HG03095 (cell line): ENCODE measurements at regions not wholly inside any gene's neighbourhood (a gene's known extent, or its start where the extent isn't known, plus 50 kb on each side); places are given as distances from the start of the nearest gene placed in this dataset.

Experiments used
- ATAC-seq: cut with Tn5 transposase; IDR thresholded peaks from one replicate; pipeline ENCODE4 v1.9.1; 2021; ENCODE audit warnings: moderate library complexity; ENCODE audit not compliant: unreplicated experiment

- no peak for ATAC-seq
These were observed 256.0 kb downstream of the DCDC2C start for GRCh38 chr2:3959372-3959771.

- no peak for ATAC-seq
These were observed 256.7 kb downstream of the DCDC2C start for GRCh38 chr2:3960106-3960505.

- ATAC-seq: no peak
These were observed 259.3 kb downstream of the DCDC2C start for GRCh38 chr2:3962719-3963118.

GRCh38 chr2:3965211-3965610, 261.8 kb downstream of the DCDC2C start:
- ATAC-seq: no peak

GRCh38 chr2:3965953-3966352, 262.6 kb downstream of the DCDC2C start:
- no peak for ATAC-seq

- ATAC-seq: no peak
These were observed 263.1 kb downstream of the DCDC2C start for GRCh38 chr2:3966470-3966869.

- no peak for ATAC-seq
These were observed 265.4 kb downstream of the DCDC2C start for GRCh38 chr2:3968736-3969135.

GRCh38 chr2:3970791-3971651, 267.6 kb downstream of the DCDC2C start:
- ATAC-seq: no peak

GRCh38 chr2:3971652-3972192, 268.3 kb downstream of the DCDC2C start:
- no peak for ATAC-seq

- ATAC-seq: no peak
These were observed 269.0 kb downstream of the DCDC2C start for GRCh38 chr2:3972377-3972776.

- ATAC-seq: no peak
These were observed 271.4 kb downstream of the DCDC2C start for GRCh38 chr2:3974765-3975164.

GRCh38 chr2:3981446-3981987, 278.1 kb downstream of the DCDC2C start:
- no peak for ATAC-seq

GRCh38 chr2:3982160-3982559, 278.8 kb downstream of the DCDC2C start:
- ATAC-seq: no peak

- no peak for ATAC-seq
These were observed 282.7 kb downstream of the DCDC2C start for GRCh38 chr2:3986063-3986462.

GRCh38 chr2:3986530-3987258, 283.3 kb downstream of the DCDC2C start:
- ATAC-seq: no peak

GRCh38 chr2:4002841-4003403, 299.5 kb downstream of the DCDC2C start:
- ATAC-seq: no peak

- ATAC-seq: no peak
These were observed 308.8 kb downstream of the DCDC2C start for GRCh38 chr2:4012197-4012596.

GRCh38 chr2:4018535-4018934, 315.2 kb downstream of the DCDC2C start:
- no peak for ATAC-seq

GRCh38 chr2:4020153-4020552, 316.8 kb downstream of the DCDC2C start:
- no peak for ATAC-seq

- no peak for ATAC-seq
These were observed 317.3 kb downstream of the DCDC2C start for GRCh38 chr2:4020649-4021048.

- no peak for ATAC-seq
These were observed 321.2 kb downstream of the DCDC2C start for GRCh38 chr2:4024605-4025004.
